Thymus (tissue), 11 donors: ENCODE measurements at regions not wholly inside any gene's neighbourhood (a gene's known extent, or its start where the extent isn't known, plus 50 kb on each side); places are given as distances from the start of the nearest gene placed in this dataset.

Experiments
- DNase-seq, 9 donors: peaks; one replicate each; pipeline ENCODE4 v3.0.0-alpha.2; 2013; ENCODE audit warnings: low spot score in 9 of 9, low read depth in 6 of 9, missing footprints in 1 of 9
- H3K27ac ChIP-seq, 2 donors: one replicate each; pipeline ENCODE4 v1.5.1; 2013; ENCODE audit warnings: control low read depth in 1 of 2, low read depth in 1 of 2, low read length in 1 of 2, mild to moderate bottlenecking in 1 of 2, moderate library complexity in 1 of 2
- H3K27me3 ChIP-seq, 2 donors: one replicate each; pipeline ENCODE4 v1.5.1; 2013; ENCODE audit warnings: low read length in 1 of 2; ENCODE audit not compliant: control insufficient read depth in 2 of 2, insufficient read depth in 1 of 2
- H3K36me3 ChIP-seq, 2 donors: one replicate each; pipeline ENCODE4 v1.5.1; 2013; ENCODE audit warnings: low read length in 1 of 2, mild to moderate bottlenecking in 1 of 2, moderate library complexity in 1 of 2; ENCODE audit not compliant: control insufficient read depth in 2 of 2, insufficient read depth in 2 of 2
- H3K4me1 ChIP-seq, 2 donors: one replicate each; pipeline ENCODE4 v1.5.1; 2013; ENCODE audit warnings: low read length in 2 of 2; ENCODE audit not compliant: control insufficient read depth in 2 of 2, insufficient read depth in 2 of 2
- H3K4me3 ChIP-seq, 2 donors: one replicate each; pipeline ENCODE4 v1.5.1; 2013; ENCODE audit warnings: low read length in 2 of 2, control low read depth in 1 of 2, mild to moderate bottlenecking in 1 of 2
- H3K9me3 ChIP-seq, 2 donors: one replicate each; pipeline ENCODE4 v1.5.1; 2013; ENCODE audit warnings: low read length in 1 of 2, mild to moderate bottlenecking in 1 of 2; ENCODE audit not compliant: control insufficient read depth in 2 of 2, insufficient read depth in 1 of 2
- WGBS: extraction: QIAGEN DNeasy Blood & Tissue Kit; methylation state at CpG from one replicate; pipeline ENCODE4 v1.1.7; 2013; 5-methylcytosine and 5-hydroxymethylcytosine counted together
- donor health status: healthy.

DNA sequence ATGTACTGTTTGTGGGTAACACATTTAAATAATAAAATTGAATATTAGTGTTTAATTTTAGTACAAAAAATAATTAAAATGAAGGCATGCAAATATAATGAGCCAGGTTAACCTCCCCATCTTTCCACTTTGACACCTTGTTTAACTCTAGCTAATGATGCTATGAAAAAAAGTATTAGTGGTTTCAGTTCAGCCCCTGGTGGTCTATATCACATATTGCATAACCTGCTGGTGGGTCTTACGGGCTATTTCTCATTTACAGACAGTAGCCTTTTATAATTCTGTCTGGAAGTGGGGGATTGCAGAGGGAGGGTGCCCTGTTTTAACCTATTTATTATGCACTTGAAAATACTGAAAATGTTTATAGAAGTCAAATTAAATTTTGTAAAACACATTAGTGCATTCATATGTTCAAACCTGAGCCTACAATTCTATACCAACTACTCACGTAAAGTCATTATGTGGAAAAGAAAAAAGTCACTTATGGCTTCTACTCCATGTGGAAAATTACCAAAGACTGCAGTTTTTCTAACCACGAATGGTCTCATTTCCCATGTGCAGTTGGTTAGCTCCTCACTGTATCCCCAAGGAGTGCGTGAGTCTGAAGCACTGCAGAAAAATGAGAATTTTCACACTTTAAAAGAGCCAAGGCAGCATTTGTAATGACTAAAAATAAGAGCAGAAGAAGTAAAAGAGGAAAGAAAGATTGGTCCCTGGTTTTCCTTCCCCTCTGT lies 381.0 kb downstream of the MTX2 start:
- H3K9me3 ChIP-seq = no peaks in the 10 kb centered on the region
- no peaks in the 10 kb centered on the region for H3K36me3 ChIP-seq
- DNase-seq = no peak
- peaks cover 10 to 65% of the 10 kb centered on the region in 2 donors for H3K27me3 ChIP-seq
- 87% methylated on average over 4 of the region's 4 CpGs for WGBS
- no peaks in the 10 kb centered on the region for H3K4me1 ChIP-seq
- H3K4me3 ChIP-seq = no peak overlapping the region
- no peak overlapping the region for H3K27ac ChIP-seq

DNA sequence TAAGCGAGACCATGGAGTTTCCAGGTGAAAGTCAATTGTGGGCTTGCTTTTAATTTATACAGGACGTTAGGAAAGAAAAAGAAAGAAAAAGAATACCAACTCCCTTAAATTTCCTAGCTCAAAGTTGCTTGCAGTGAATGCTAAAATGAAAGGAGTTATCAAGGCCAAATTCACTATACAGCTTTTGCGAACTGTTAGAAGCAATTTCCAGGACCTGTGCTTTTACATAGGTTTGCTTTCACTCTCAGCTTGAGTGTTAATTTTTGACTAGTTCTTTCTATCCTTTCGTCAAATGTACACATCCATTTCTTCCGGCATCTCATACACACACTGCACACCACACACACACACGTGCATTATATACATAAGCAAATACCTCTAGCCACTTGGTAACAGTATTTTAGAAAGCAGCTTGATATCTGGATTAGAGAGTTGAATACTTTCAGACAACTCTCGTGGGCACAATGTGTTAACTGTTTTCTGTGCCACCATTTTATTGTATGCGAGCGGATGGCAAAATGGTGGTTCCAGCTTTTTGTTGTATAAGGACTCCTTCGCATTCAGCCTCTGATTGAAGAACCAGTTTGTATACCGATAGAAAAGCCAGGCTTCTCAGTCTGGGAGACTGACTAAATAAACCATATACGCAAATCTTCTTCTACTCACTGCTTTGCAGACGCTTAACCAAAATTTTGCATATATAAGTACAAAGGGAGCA lies 381.8 kb downstream of the MTX2 start:
- Histone ChIP-seq H3K4me1 (no peaks in the 10 kb centered on the region), H3K27me3 (peaks cover 10 to 58% of the 10 kb centered on the region in 2 donors), H3K27ac (no peak overlapping the region), H3K9me3 (no peaks in the 10 kb centered on the region), H3K4me3 (no peak overlapping the region), H3K36me3 (no peaks in the 10 kb centered on the region)
- 92% methylated on average over 13 of the region's 13 CpGs for WGBS
- no peak for DNase-seq

DNA sequence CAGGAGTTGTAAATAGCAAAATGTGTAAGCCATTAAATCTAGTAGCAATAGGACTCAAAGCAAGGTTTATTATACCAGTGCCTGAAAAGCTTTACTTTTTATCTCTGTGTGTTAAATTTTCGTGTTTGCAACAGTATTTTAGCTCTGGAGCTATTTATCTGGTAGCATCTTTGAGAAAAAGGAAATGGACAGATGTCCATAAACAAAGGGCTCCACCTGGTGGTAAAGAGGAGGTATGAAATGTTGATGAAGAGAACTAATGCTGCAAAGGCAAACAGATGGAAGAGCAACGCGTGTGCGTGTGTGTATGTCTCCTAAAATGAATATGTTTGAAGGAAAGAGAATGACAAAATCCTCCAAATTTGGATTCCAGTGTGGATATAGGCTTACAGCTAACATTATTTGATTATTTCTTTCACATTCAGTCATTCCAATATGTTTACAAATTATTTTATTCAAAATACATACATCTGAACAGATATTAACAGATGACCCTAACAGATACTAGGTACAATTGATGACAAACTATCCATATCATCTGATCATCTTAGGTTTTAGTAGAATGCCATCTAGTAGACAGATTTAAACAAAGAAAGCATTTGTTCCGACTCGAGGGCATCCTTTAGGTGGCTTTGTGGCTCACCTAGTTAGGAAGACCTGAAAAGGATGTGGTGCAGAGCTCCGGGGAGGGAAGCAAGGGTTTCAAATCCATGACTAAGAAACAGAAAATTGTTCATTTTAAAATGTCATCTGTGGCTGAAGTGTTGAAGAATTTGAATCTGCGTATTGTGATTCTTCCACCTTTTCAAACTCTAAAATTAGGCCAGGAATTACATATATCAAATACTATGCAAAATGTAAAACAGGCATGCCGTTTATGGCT lies 383.3 kb downstream of the MTX2 start:
- no peak overlapping the region for H3K4me3 ChIP-seq
- DNase-seq = peak in 6 of 9 donors; percentile 30 to 60 (median 36)
- H3K9me3 ChIP-seq = no peaks in the 10 kb centered on the region
- peaks cover 6 to 53% of the 10 kb centered on the region in 2 donors for H3K27me3 ChIP-seq
- WGBS = 58% methylated on average over 9 of the region's 9 CpGs
- no peak overlapping the region for H3K27ac ChIP-seq
- no peaks in the 10 kb centered on the region for H3K36me3 ChIP-seq
- no peaks in the 10 kb centered on the region for H3K4me1 ChIP-seq

DNA sequence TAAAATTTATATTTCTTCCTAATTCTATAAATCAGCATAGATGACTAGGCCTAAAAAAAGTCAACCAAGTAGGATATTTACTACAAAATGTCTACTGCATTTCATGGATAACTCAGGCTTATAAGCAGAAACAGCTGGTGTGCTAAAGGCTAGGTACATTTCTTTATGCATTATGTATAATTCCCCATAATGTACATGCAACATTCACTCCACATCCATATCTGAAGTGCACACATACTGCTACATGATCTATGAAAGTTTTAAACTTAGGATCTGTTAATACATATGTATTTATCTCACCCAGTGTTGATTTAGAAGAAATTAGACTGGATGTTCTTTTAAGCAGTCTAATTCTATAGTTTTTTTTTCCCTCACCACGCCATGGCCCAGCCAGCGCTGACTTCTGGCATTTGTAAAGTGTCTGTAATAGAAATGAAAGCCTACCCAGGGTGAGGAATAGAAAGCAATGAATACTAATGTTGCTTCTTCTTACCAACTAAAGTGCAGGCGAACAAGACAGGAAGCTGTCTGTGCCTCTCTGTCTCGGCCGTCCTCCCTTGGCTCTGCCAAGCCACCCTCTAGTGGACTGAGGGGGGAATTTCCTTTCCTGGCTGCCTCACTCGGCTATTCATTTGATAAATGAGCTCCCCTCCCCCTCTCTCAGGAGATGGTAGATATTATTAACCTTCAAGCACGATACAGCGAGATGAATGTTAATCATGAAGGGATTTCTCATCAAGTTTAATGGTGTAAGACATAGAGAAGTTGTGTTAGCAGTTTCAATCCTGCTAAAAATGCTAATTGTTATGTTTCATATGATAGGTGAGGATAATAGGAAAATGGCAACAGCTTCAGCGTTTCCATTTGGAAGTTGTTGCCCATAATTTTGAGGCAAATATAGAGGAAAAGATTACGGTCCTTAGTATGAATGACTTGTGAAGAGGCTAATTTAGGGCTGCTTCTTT lies 384.5 kb downstream of the MTX2 start:
- Histone ChIP-seq H3K27me3 (peaks cover 5 to 48% of the 10 kb centered on the region in 2 donors), H3K4me3 (no peak overlapping the region), H3K36me3 (no peaks in the 10 kb centered on the region), H3K4me1 (no peaks in the 10 kb centered on the region), H3K27ac (no peak overlapping the region), H3K9me3 (no peaks in the 10 kb centered on the region)
- 32% methylated on average over 10 of the region's 10 CpGs for WGBS
- peak in 4 of 9 donors; percentile 11 to 56 (median 28) for DNase-seq

DNA sequence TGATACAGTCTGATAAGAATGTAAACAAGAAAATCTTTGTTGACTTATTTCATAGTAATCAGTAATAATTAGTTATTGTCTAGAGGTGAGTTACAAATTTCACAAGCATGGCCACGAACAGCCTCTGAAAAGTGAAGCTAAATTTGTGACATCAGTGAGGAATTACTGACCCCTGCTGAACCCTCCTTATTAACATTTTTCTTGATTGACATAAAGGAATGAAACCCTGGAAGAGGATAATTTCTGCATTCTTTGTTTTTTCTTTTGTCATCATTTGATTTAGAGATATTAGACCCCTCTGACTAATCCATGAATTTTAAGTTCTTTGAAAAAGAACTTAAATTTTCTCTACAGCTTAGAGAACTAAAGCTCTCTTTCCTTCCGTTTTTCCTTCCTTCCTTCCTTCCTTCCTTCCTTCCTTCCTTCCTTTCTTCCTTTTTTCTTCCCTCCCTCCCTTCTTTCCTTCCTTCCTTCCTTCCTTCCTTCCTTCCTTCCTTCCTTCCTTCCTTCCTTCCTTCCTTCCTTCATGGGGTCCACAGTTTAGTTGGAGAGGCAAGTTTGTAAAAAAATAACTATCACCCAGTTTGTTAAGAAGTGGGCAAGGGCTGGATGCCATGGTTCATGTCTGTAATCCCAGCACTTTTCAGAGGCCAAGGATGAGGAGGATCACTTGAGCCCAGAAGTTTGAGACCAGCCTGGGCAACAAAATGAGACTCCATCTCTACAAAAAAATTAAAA lies 387.0 kb downstream of the MTX2 start:
- Histone ChIP-seq H3K9me3 (no peaks in the 10 kb centered on the region), H3K36me3 (no peaks in the 10 kb centered on the region), H3K4me3 (no peak overlapping the region), H3K27ac (no peak overlapping the region), H3K4me1 (no peaks in the 10 kb centered on the region), H3K27me3 (peaks cover 5 to 30% of the 10 kb centered on the region in 2 donors)
- WGBS = 78% methylated on average over 2 of the region's 2 CpGs
- DNase-seq = no peak

DNA sequence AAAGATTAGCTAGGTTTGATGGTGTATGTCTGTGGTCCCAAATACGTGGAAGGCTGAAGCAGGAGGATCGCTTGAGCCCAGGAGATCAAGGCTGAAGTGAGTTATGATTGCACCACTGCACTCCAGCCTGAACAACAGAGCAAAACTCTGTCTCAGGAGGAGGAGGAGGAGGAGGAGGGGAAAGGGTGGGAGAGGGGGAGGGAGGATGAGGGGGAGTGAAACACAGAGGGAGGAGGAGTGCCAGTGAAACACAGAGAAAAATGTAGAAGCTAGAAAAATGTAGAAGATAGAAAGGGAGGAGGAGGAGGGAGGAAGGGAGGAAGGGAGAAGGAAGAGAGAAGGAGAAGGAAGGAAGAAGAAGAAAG lies 387.5 kb downstream of the MTX2 start:
- Histone ChIP-seq H3K27me3 (peaks cover 5 to 30% of the 10 kb centered on the region in 2 donors), H3K4me1 (no peaks in the 10 kb centered on the region), H3K27ac (no peak overlapping the region), H3K4me3 (no peak overlapping the region), H3K36me3 (no peaks in the 10 kb centered on the region), H3K9me3 (no peaks in the 10 kb centered on the region)
- WGBS = 90% methylated on average over 2 of the region's 2 CpGs
- DNase-seq = no peak

DNA sequence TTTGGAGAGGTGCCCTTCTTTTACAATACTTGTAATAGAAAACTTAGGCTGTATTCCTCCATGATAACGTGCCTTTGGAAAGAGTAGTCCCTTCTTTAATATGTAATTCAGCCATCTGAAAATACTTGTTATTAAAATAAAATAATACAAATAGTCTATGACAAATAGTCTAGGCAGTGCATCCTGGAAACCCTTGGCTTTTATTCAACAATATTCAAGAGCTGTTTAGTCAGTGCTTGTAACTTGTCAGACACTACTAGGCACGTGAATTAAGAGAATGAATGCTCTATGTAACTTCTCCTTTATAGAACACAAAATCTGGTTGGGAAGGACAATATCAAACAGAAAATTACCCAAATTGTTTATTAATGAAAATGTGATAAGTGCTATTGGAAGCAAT lies 388.2 kb downstream of the MTX2 start:
- no peak overlapping the region for H3K27ac ChIP-seq
- 88% methylated on average over 2 of the region's 2 CpGs for WGBS
- no peaks in the 10 kb centered on the region for H3K4me1 ChIP-seq
- no peak for DNase-seq
- H3K27me3 ChIP-seq = peaks cover 5 to 30% of the 10 kb centered on the region in 2 donors
- no peaks in the 10 kb centered on the region for H3K9me3 ChIP-seq
- no peak overlapping the region for H3K4me3 ChIP-seq
- no peaks in the 10 kb centered on the region for H3K36me3 ChIP-seq

DNA sequence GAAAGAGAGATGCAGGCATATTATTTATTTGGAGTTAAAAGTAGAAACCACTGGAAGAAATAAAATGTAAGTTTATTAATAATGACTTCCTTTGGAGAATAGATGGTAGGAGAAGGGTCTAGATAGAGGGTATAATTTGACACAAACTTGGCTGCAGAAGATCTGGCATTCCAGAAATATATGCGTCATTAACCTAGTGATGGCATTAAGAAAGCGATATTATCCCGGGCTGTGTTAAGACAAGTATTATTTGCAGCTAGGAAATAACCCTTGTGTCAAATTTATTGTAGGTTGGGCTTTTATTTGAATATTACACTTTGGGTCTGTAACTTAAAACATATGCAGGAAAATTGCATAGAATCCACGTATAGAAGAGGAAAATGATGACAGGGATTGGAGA lies 389.5 kb downstream of the MTX2 start:
- Histone ChIP-seq H3K9me3 (no peaks in the 10 kb centered on the region), H3K27me3 (peaks cover 3 to 25% of the 10 kb centered on the region in 2 donors), H3K27ac (no peak overlapping the region), H3K36me3 (no peaks in the 10 kb centered on the region), H3K4me3 (no peak overlapping the region), H3K4me1 (no peaks in the 10 kb centered on the region)
- WGBS = 89% methylated on average over 4 of the region's 4 CpGs
- no peak for DNase-seq
